ENCODE measurements at regions not wholly inside any gene's neighbourhood (a gene's known extent, or its start where the extent isn't known, plus 50 kb on each side); places are given as distances from the start of the nearest gene placed in this dataset.

GRCh38 chr4:146098397-146098796 lies 77.1 kb upstream of the LSM6 start:
- POLR2A ChIA-PET: no interaction called here
- H3K27me3 Mint-ChIP-seq: no peaks in the 10 kb centered on the region
- no peak overlapping the region for H3K4me3 ChIP-seq (ENCODE audit: control extremely low read depth in 1 of 5, extremely low read depth in 1 of 5, insufficient read depth in 1 of 5, low read depth in 2 of 5, low read length in 4 of 5)
- H3K79me2 ChIP-seq (ENCODE audit: control insufficient read depth, insufficient read depth, low read length): no peaks in the 10 kb centered on the region
- peaks cover 17% of the 10 kb centered on the region for H3K4me1 Mint-ChIP-seq
- H3K4me1 ChIP-seq (ENCODE audit: control insufficient read depth in 2 of 2, insufficient read depth in 2 of 2, low read length in 2 of 2): no peaks in the 10 kb centered on the region
- peaks cover 0 to 4% (median 0%) of the 10 kb centered on the region in 3 donors for H3K9me3 ChIP-seq (ENCODE audit: control extremely low read depth in 1 of 3, control insufficient read depth in 2 of 3, insufficient read depth in 1 of 3, low read length in 2 of 3)
- H3K27me3 ChIP-seq (replicated peaks in 1 of 4; ENCODE audit: control extremely low read depth in 1 of 4, control insufficient read depth in 3 of 4, insufficient read depth in 4 of 4, low read length in 3 of 4): no peaks in the 10 kb centered on the region
- no peak overlapping the region for H2AFZ ChIP-seq (ENCODE audit: insufficient read depth, low read depth, low read length, poor library complexity, severe bottlenecking)
- CTCF ChIA-PET: no interaction called here
- ATAC-seq (ENCODE audit: low read depth) (no peak), DNase-seq (no peak)
- H3K27ac Mint-ChIP-seq: no peak overlapping the region
- no peak overlapping the region for H3K9ac ChIP-seq (ENCODE audit: low read length)
- H3K36me3 ChIP-seq (replicated peaks in 1 of 2; ENCODE audit: control extremely low read depth in 1 of 2, control insufficient read depth in 1 of 2, extremely low read depth in 1 of 2, insufficient read depth in 2 of 2, low read length in 1 of 2): no peaks in the 10 kb centered on the region
- 71% methylated on average over 1 of the region's 1 CpG for WGBS (ENCODE audit: insufficient coverage)
- TF ChIP-seq EZH2 (IDR thresholded peaks at IDR 0.05; ENCODE audit: borderline replicate concordance, insufficient read depth, low read depth, low read length, poor library complexity, severe bottlenecking) (no peak), CTCF (IDR thresholded peaks at IDR 0.05) (no peak)
- intact Hi-C loops (cut with micrococcal nuclease): no loop called here
- no peak overlapping the region for H3K4me2 ChIP-seq (replicated peaks; ENCODE audit: low read depth, low read length, poor library complexity, severe bottlenecking)
- no peak overlapping the region for H3K27ac ChIP-seq (ENCODE audit: low read length in 2 of 2)
- no peak overlapping the region for H3K4me3 Mint-ChIP-seq
- H4K20me1 ChIP-seq (ENCODE audit: control insufficient read depth, insufficient read depth, low read length, poor library complexity, severe bottlenecking): no peaks in the 10 kb centered on the region
- H3K9me3 Mint-ChIP-seq (ENCODE audit: insufficient read depth): no peaks in the 10 kb centered on the region

GRCh38 chr4:146096371-146096770 lies 79.1 kb upstream of the LSM6 start:
- 88% methylated on average over 1 of the region's 2 CpGs for WGBS (ENCODE audit: insufficient coverage)
- H3K9me3 Mint-ChIP-seq (ENCODE audit: insufficient read depth): no peaks in the 10 kb centered on the region

More at GRCh38 chr4:146096371-146096770, 79.1 kb upstream of the LSM6 start:
- Mint-ChIP-seq H3K4me3 (no peak overlapping the region), H3K4me1 (peaks cover 15% of the 10 kb centered on the region), H3K27me3 (no peaks in the 10 kb centered on the region), H3K27ac (no peak overlapping the region)
- ATAC-seq (ENCODE audit: low read depth): no peak
- peaks cover 0 to 4% (median 0%) of the 10 kb centered on the region in 3 donors for H3K9me3 ChIP-seq (ENCODE audit: control extremely low read depth in 1 of 3, control insufficient read depth in 2 of 3, insufficient read depth in 1 of 3, low read length in 2 of 3)
- no peak for TF ChIP-seq CTCF (IDR thresholded peaks at IDR 0.05)
- no peak for TF ChIP-seq EZH2 (IDR thresholded peaks at IDR 0.05; ENCODE audit: borderline replicate concordance, insufficient read depth, low read depth, low read length, poor library complexity, severe bottlenecking)
- no peak overlapping the region for H3K9ac ChIP-seq (ENCODE audit: low read length)
- DNase-seq: no peak
- H4K20me1 ChIP-seq (ENCODE audit: control insufficient read depth, insufficient read depth, low read length, poor library complexity, severe bottlenecking): no peaks in the 10 kb centered on the region
- no peak overlapping the region for H3K4me3 ChIP-seq (ENCODE audit: control extremely low read depth in 1 of 5, extremely low read depth in 1 of 5, insufficient read depth in 1 of 5, low read depth in 2 of 5, low read length in 4 of 5)
- no peaks in the 10 kb centered on the region for H3K27me3 ChIP-seq (replicated peaks in 1 of 4; ENCODE audit: control extremely low read depth in 1 of 4, control insufficient read depth in 3 of 4, insufficient read depth in 4 of 4, low read length in 3 of 4)
- ChIA-PET CTCF (interaction anchor here (1.7 kb wide), 1 partner anchor 22 kb away, joined by 4 read pairs; no protein-coding TSS in a partner anchor), POLR2A (no interaction called here)
- no peaks in the 10 kb centered on the region for H3K79me2 ChIP-seq (ENCODE audit: control insufficient read depth, insufficient read depth, low read length)
- H3K4me2 ChIP-seq (replicated peaks; ENCODE audit: low read depth, low read length, poor library complexity, severe bottlenecking): no peak overlapping the region
- H3K4me1 ChIP-seq (ENCODE audit: control insufficient read depth in 2 of 2, insufficient read depth in 2 of 2, low read length in 2 of 2): no peaks in the 10 kb centered on the region
- intact Hi-C loops (cut with micrococcal nuclease): no loop called here
- H3K36me3 ChIP-seq (replicated peaks in 1 of 2; ENCODE audit: control extremely low read depth in 1 of 2, control insufficient read depth in 1 of 2, extremely low read depth in 1 of 2, insufficient read depth in 2 of 2, low read length in 1 of 2): no peaks in the 10 kb centered on the region
- no peak overlapping the region for H2AFZ ChIP-seq (ENCODE audit: insufficient read depth, low read depth, low read length, poor library complexity, severe bottlenecking)
- no peak overlapping the region for H3K27ac ChIP-seq (ENCODE audit: low read length in 2 of 2)
